Pancreas (tissue), 10 donors: ENCODE measurements at regions not wholly inside any gene's neighbourhood (a gene's known extent, or its start where the extent isn't known, plus 50 kb on each side); places are given as distances from the start of the nearest gene placed in this dataset.

Experiments
- ATAC-seq, 4 donors: fragments of 200-7000 bp; cut with Tn5 transposase; one replicate each; pipeline versions ENCODE4 v1.8.0 to v1.9.1; 2020; ENCODE audit warnings: mild to moderate bottlenecking in 4 of 4, moderate library complexity in 4 of 4
- DNase-seq, 6 donors: peaks; one replicate each; pipeline ENCODE4 v3.0.0-alpha.2; 2020
- FAIRE-seq: peaks from 2 replicates; lab custom pipeline; 2012; peaks lifted over from hg19 to GRCh38; lab: Jason Lieb, UNC
- H3K27ac ChIP-seq, 4 donors: fragments of 200-600 bp; sonication (generic); 1 replicate in 3 of 4; 2 replicates in 1 of 4; pipeline versions ENCODE4 v1.5.0 to v1.8.0; 2020
- H3K27me3 ChIP-seq, 4 donors: fragments of 200-600 bp; one replicate each; pipeline ENCODE4 v1.8.0; 2021
- H3K36me3 ChIP-seq, 3 donors: fragments of 200-600 bp; sonication (generic) in 1 of 3; one replicate each; pipeline versions ENCODE4 v1.5.0 to v1.8.0; 2020 to 2021
- H3K4me1 ChIP-seq, 3 donors: fragments of 200-600 bp; one replicate each; pipeline ENCODE4 v1.8.0; 2021
- H3K4me3 ChIP-seq, 4 donors: fragments of 200-600 bp; sonication (generic) in 2 of 4; one replicate each; pipeline versions ENCODE4 v1.5.0 to v1.8.0; 2020 to 2021
- H3K9me3 ChIP-seq, 4 donors: fragments of 200-600 bp; one replicate each; pipeline ENCODE4 v1.8.0; 2021
- CTCF ChIP-seq, 4 donors: fragments of 200-600 bp; sonication (generic) in 3 of 4; IDR thresholded peaks; one replicate each; pipeline versions ENCODE4 v1.5.0 to v1.8.0; 2021; ENCODE audit warnings: antibody characterized with exemption in 4 of 4
- WGBS, 2 donors: extraction: QIAGEN DNeasy Blood & Tissue Kit; methylation state at CpG; one replicate each; pipeline ENCODE4 v1.1.7; 2013; 5-methylcytosine and 5-hydroxymethylcytosine counted together
- intact Hi-C, 3 donors: fragments of 100-400 bp; cut with DNase I; formaldehyde crosslinking; loops; one replicate each; pipeline versions ENCODE4 v1.11.1 to v1.14.2; 2022
- donor health status: healthy with polysubstance abuse.
- donor health status: DM: no; HTN: no; CAD: no; lungs with moderate emphysema.
- donor health status: DM: no; HTN: no; CAD: no.
- donor health status: control.
- donor health status: control.
- donor health status: Bipolar disorder and iron deficiency.
- donor health status: DM: yes; HTN: yes; CAD: no.
- donor health status: DM: no; HTN: no; CAD: no.
- donor health status: DM: no; HTN: no; CAD: no.
- donor health status: DM: yes; HTN: yes; CAD: no.

- 91 to 92% methylated on average over 10 of the region's 10 CpGs for WGBS, 2 donors
- intact Hi-C loops = no loop called here
- H3K27ac ChIP-seq = no peak overlapping the region
- TF ChIP-seq CTCF (IDR thresholded peaks at IDR 0.05) = no peak
- no peaks in the 10 kb centered on the region for H3K27me3 ChIP-seq
- no peaks in the 10 kb centered on the region for H3K9me3 ChIP-seq
- ATAC-seq (no peak), FAIRE-seq (no peak), DNase-seq (no peak)
- H3K36me3 ChIP-seq = no peaks in the 10 kb centered on the region
- H3K4me3 ChIP-seq = no peak overlapping the region
- H3K4me1 ChIP-seq = peaks cover 0 to 6% (median 0%) of the 10 kb centered on the region in 3 donors
Observed at GRCh38 chr4:13944095-13944511, 316.6 kb upstream of the BOD1L1 start.

DNA sequence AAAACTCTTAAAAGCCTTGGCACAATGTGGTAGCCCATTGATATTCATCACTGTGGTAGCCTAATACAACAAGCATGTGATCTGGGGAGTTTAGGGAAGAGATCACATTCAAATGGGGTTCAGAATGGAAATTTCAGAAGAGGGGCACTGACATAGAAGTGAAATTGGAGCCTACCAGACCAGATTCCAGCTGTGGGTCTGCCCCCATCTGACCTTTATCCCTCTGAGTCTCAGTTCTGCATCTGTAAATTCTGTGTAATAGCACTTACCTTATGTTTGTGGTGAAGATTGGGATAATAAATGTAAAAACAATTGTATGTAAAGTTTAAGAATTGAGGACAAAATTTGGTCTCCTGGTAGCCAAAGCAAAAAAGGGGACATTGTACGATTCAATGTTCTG, 320.4 kb upstream of the BOD1L1 start:
- H3K4me1 ChIP-seq = no peaks in the 10 kb centered on the region
- H3K9me3 ChIP-seq = no peaks in the 10 kb centered on the region
- H3K27ac ChIP-seq = no peak overlapping the region
- no peak for TF ChIP-seq CTCF (IDR thresholded peaks at IDR 0.05)
- no peak for DNase-seq
- H3K36me3 ChIP-seq = no peaks in the 10 kb centered on the region
- WGBS, 2 donors = 82 to 93% methylated on average over 1 of the region's 1 CpG
- FAIRE-seq = no peak
- H3K4me3 ChIP-seq = no peak overlapping the region
- H3K27me3 ChIP-seq = no peaks in the 10 kb centered on the region
- ATAC-seq = no peak
- intact Hi-C loops = no loop called here

DNA sequence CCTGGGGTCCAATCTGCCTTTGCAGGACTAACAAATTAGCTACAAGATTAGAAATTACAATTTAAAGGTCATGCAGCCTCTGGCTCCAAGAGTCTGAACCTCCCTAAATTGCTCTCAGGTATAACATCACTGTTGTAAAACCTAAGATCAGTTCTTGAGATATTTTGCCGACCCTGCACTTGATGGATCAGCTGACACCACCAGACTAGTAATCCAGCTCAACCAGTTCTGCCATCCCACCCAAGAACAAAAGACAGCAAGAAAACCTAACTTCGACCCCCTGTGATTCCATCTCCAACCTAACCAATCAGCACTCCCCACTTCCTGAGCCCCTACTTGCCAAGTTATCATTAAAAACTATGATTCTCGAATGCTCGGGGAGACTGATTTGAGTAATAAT, 323.0 kb upstream of the BOD1L1 start:
- TF ChIP-seq CTCF (IDR thresholded peaks at IDR 0.05) = no peak
- H3K4me3 ChIP-seq = no peak overlapping the region
- WGBS, 2 donors = 59 to 61% methylated on average over 4 of the region's 4 CpGs
- H3K27ac ChIP-seq = no peak overlapping the region
- FAIRE-seq (no peak), DNase-seq (no peak), ATAC-seq (no peak)
- H3K27me3 ChIP-seq = no peaks in the 10 kb centered on the region
- intact Hi-C loops = no loop called here
- H3K4me1 ChIP-seq = no peaks in the 10 kb centered on the region
- H3K36me3 ChIP-seq = no peaks in the 10 kb centered on the region
- no peaks in the 10 kb centered on the region for H3K9me3 ChIP-seq

DNA sequence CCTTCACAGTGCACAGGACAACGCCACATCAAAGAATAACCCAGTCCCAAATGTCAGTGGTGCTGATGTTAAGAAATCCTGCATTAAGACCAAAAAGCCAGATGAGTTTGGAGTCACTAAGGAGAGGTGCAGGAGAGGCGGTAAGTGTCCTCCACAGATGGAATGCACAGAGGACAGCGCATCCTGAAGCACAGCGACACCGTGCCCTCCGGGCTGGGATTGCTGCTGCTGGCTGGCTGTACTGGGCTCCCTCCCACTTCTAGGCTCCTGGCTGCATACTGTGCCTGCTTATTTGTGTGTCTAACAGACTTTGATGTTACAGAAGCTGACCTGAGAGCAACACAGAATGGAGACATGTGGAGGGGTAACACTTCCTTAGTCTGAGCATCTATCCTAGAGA, 325.6 kb upstream of the BOD1L1 start:
- no peak for TF ChIP-seq CTCF (IDR thresholded peaks at IDR 0.05)
- Histone ChIP-seq H3K36me3 (no peaks in the 10 kb centered on the region), H3K4me1 (no peaks in the 10 kb centered on the region), H3K9me3 (no peaks in the 10 kb centered on the region), H3K4me3 (no peak overlapping the region), H3K27ac (no peak overlapping the region), H3K27me3 (no peaks in the 10 kb centered on the region)
- DNase-seq (no peak), FAIRE-seq (no peak), ATAC-seq (no peak)
- 80 to 86% methylated on average over 6 of the region's 6 CpGs for WGBS, 2 donors
- intact Hi-C loops = no loop called here

- no peaks in the 10 kb centered on the region for H3K27me3 ChIP-seq
- no peak for DNase-seq
- ATAC-seq = no peak
- H3K4me3 ChIP-seq = no peak overlapping the region
- WGBS, 2 donors = 86 to 90% methylated on average over 7 of the region's 7 CpGs
- H3K36me3 ChIP-seq = no peaks in the 10 kb centered on the region
- H3K27ac ChIP-seq = no peak overlapping the region
- intact Hi-C loops = no loop called here
- H3K9me3 ChIP-seq = no peaks in the 10 kb centered on the region
- no peaks in the 10 kb centered on the region for H3K4me1 ChIP-seq
- FAIRE-seq = no peak
- no peak for TF ChIP-seq CTCF (IDR thresholded peaks at IDR 0.05)
Observed at GRCh38 chr4:13955551-13955950, 328.0 kb upstream of the BOD1L1 start.
